ENCODE measurements at regions not wholly inside any gene's neighbourhood (a gene's known extent, or its start where the extent isn't known, plus 50 kb on each side); places are given as distances from the start of the nearest gene placed in this dataset.
"Not testable (repeated sequence)": the region's sequence is repeated elsewhere in the genome, so short reads cannot be mapped to it uniquely, and the experiment has no call there.

DNA sequence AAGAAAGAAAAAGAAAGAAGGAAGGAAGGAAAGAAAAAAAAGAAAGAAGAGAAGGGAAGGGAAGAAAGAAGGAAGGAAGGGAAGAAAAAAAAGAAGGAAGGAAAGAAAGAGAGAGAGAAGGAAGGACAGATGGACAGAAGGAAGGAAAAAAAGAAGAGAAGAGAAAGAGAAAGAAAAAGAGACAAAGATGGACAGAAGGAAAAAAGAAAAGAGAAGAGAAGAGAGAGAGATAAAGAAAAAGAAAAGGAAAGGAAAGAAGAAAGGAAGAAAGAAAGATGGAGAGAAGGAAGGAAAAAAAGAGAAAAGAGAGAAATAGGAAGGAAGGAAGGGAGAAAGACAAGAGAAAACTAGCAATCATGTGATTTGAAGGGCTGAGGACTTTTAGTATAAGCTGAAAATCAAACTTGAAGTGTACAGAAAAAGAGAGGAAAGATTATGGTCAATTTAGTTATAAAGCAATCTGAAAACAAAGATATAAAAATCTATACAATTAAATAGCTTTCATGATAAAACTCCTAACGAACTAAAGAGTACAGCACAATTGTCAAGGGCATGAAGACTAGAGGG lies 115.3 kb downstream of the LTN1 start:
- no peak for DNase-seq (ENCODE audit: low read depth)

DNA sequence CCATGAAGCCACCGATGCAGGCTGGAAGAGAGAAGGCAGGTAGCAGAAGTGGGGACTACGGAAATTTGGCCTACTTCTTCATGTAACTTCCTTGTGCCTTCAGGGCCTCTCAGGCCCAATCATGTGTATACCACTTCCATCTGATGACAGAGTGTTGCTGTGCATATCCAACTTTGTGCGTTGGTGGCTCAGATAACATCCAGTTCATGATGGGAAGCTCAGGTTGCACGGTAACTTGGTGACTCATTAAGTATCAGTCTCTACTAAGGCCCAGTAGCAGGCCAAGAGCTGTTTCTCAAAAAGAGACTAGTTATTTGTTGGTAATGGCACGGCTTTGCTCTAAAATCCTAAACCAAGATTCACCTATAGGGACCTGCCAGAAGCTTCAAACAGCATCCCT lies 117.6 kb downstream of the LTN1 start:
- DNase-seq (ENCODE audit: low read depth) = no peak

GRCh38 chr21:28872218-28872617 lies 120.5 kb downstream of the LTN1 start:
- DNase-seq (ENCODE audit: low read depth) = no peak

DNA sequence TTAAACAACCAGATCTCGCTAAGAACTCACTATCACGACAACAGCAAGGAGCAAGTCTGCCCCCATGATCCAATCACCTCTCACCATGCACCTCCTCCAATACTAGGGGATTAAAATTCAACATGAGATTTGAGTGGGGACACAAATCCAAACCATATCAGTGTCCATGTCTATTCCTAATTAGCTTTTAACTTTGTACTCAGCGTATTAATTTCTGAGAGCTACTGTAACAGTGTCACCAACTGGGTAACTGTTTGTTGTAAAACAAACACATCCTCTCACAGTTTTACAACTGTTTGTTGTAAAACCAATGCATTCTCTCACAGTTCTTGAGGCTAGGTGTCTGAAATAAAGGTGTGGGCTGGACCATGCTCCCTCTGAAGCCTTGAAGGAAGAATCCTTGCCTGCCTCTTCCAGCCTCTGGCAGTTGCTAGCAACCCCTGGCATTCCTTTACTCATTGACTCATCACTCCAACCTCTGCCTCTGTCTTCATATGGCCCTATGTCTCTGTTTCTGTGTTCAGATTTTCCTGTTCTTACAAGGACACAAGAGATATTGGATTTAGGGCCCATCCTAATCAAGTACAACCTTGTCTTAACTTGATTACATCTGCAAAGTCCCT lies 121.2 kb downstream of the LTN1 start:
- no peak for DNase-seq (ENCODE audit: low read depth)

DNA sequence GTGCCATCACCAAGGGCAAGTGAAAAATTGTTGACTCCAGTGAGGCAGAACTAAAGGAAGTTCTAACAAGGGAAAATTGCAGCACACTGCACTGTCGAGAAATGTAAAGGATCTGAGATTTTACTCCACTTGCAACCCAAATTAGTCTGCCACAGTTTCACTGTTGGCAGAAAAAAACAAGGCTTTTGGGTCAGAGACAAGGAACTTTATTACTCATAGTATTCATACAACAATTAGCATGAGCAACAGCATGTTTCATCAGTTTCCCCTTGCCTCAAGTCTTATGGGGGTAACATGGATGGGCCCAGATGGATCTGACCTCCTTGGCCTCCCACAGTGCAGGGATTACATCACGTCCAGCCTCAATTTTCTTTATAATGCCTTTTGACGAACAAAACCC lies 125.3 kb downstream of the LTN1 start:
- DNase-seq (ENCODE audit: low read depth) = no peak

DNA sequence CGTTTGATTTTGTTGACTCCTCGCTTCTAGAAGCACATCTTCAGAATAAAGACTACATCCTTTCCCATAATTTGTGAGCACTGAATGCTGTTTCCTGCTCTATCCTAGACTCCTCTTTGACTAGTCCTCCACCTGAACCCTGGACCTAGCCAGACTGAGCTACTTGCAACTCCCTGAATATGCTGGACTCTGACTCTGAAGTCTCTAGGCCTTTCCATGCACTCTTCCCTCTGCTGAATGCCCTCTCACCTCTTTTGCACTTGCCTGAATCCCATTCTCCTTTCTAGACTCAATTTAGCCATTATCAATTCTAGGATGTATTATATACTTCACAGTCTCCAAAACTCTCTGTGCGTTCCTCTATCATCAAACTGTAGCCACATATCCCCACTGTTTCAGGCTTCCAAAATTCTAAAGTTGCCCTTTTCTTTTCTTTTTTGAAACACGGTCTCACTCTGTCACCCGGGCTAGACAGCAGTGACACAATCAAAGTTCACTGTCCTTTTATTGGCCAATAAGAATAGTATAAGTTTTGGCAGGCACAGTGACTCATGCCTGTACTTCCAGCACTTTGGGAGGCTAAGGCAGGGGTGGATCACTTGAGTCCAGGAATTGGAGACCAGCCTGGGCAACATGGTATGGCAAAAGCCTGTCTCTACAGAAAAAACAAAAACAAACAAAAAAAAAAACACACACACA lies 127.0 kb downstream of the LTN1 start:
- DNase-seq (ENCODE audit: low read depth) = no peak

DNA sequence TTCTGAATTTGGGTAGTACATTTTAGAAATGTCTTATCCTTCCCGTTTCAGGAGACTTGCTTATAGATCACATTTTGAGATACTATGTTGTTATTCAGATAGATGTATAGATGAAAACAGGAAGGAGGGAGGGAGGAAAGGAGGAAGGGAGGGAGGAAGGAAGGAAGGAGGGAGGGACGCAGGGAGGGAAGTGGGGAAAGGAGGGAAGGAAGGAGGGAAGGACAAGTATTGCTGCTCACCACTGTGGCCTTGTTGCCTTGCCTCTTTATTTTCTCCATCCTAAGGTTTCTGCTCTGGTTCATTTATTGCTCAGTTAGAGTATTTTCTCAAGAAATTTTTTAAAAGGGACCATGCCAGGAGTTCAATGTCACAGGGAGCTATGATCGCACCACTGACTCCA lies 134.3 kb downstream of the LTN1 start:
- DNase-seq (ENCODE audit: low read depth) = no peak

DNA sequence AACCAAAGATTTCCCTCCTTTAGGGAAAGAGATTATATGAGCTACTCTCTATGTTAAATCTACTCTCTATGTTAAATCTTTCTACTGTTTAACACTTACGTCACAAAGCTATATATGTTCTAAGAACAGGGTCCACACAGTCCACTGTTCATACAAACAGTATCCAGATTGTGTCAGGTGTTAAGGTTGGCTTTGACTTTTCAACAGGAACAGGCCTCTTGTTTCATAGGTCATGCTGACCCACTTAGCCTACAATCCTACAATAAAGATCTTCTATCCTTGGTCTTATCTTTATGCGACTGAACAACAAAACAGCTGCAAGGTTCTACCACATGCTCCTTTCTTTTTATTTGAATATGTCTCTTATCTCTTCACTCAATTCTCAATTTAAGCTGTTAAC lies 134.9 kb downstream of the LTN1 start:
- DNase-seq (ENCODE audit: low read depth) = no peak

DNA sequence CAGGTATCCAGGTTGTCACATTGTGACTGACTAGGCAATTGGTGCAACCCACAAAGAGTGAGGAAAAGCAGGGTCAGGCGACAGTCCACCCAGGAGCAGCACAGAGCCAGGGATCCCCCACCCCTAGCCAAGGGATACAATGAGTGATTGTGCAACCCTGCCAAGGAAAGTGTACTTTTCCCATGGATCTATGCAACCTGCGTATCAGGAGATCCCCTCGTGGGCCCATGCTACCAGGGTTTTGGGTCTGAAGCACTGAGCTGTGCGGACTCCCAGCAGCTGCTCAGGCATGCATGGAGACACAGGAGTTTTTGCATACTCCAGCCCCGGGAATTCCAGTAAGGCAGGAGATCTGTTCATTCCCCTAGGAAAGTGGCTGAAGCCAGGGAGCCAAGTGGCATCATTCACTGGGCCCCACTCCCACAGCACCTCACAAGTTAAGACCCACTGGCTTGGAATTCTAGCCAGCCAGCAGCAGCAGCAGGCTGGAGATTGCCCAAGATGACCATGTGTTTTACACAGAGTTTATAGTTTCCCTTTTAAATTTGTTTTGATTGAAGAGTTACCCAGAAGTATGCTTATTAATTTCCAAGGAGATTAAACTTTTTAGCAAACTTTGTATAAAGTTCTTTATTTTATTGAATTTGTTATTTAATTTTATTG lies 136.0 kb downstream of the LTN1 start:
- DNase-seq (ENCODE audit: low read depth) = no peak

GRCh38 chr21:28852706-28853105 lies 140.0 kb downstream of the LTN1 start:
- no peak for DNase-seq (ENCODE audit: low read depth)

GRCh38 chr21:28851645-28852044 lies 141.0 kb downstream of the LTN1 start:
- no peak for DNase-seq (ENCODE audit: low read depth)

GRCh38 chr21:28839237-28839636 lies 153.4 kb downstream of the LTN1 start:
- DNase-seq (ENCODE audit: low read depth) = not testable (repeated sequence)

GRCh38 chr21:28837426-28837825 lies 155.3 kb downstream of the LTN1 start:
- not testable (repeated sequence) for DNase-seq (ENCODE audit: low read depth)

DNA sequence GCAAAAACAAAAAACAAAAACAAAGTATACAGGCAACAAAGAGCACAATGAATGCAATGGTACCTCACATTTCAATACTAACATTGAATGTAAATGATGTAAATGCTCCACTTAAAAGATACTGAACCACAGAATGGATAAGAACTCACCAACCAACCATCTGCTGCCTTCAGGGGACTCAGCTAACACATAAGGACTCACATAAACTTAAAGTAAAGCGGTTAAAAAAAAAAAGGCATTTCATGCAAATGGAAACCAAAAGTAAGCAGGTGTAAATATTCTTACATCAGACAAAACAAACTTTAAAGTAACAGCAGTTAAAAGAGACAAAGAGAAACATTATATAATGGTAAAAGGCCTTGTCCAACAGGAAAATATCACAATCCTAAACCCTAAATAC lies 156.1 kb downstream of the LTN1 start:
- not testable (repeated sequence) for DNase-seq (ENCODE audit: low read depth)

DNA sequence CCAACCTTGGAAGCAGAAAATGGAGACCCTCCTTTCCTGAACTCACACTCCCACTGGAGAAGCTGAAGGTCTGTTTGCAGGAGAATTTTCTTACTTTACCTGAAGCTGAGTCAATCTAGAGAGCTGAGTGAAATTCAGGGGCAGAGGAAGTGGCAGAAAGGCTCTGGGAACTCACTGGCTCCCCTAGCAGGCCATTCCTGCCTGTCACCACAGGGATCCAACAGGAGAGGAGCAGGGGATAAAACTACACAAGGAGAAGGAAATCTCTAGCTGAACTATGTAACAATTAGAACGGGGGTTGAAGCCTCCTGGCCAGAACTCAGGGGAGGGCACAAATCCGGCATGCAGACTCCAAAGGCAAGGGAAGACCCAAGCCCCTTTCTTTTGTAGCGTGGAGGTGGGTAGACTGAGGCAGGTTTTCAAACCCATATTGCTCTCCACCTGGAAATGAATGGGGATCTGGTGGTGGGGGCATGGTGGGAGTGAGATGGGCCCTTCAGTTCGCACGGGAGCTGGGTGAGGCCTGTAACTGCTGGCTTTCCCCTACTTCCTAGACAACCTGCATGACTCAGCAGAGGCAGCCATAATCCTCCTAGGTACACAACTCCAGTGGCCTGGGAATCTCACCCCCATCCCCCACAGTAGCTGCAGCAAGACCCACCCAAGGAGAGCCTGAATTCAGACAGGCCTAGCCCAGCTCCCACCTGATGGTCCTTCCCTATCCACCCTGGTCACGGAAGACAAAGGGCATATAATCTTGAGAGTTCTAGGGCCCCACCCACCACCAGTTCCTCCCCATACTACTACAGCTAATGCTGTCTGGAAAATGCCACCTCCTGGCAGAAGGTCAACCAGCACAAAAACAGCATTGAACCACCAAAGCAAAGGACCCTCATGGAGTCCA lies 158.1 kb downstream of the LTN1 start:
- no peak for DNase-seq (ENCODE audit: low read depth)

GRCh38 chr21:28833609-28834008 lies 159.1 kb downstream of the LTN1 start:
- DNase-seq (ENCODE audit: low read depth) = no peak

DNA sequence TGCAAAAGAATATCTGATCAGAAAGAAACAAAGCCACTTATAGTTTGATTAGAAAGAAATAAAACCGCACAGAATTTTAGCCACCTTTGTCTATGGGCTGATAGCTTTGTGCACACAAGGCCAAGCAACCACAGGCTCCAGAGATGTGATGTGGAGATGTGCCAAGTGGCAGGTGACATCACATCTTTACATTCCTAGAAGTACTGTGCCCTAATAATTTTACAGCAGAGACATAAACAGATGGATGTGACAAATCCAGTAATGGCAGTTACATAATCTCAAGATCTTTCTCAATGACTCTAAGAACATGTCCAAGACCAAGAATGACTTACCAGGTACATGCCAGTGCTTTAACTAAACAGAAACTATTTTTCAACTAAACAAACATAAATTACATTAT lies 159.5 kb downstream of the LTN1 start:
- DNase-seq (ENCODE audit: low read depth) = no peak

GRCh38 chr21:28832715-28833061 lies 160.0 kb downstream of the LTN1 start:
- no peak for DNase-seq (ENCODE audit: low read depth)

- no peak for DNase-seq (ENCODE audit: low read depth)
These were observed 160.5 kb downstream of the LTN1 start for GRCh38 chr21:28832013-28832714.

DNA sequence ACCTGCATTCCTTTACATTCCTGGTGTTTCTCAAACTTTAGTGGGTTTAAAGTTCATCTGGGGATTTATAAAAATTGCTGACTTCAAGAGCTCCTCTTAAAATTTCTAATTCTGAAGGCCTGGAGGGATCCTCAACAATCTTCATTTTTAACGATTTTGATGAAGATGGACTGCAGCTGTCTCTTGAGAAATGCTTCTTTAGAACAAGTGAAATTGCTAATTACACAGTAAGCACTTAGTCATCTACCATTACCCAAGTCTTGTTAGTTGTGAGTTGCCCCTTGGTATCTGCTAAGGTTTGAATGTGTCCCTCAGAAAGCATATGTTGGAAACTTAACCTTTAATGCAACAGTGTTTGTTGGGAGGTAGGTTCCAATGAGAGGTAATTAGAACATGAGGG lies 163.7 kb downstream of the LTN1 start:
- DNase-seq (ENCODE audit: low read depth) = no peak

GRCh38 chr21:28828021-28828420 lies 164.7 kb downstream of the LTN1 start:
- DNase-seq (ENCODE audit: low read depth) = no peak

- no peak for DNase-seq (ENCODE audit: low read depth)
These were observed 165.3 kb downstream of the LTN1 start for GRCh38 chr21:28827422-28827821.
